HepG2 (cell line): ENCODE measurements at regions not wholly inside any gene's neighbourhood (a gene's known extent, or its start where the extent isn't known, plus 50 kb on each side); places are given as distances from the start of the nearest gene placed in this dataset.

Source experiments
- ATAC-seq: fragments of 200-7000 bp; cut with Tn5 transposase; 3 replicates; pipeline ENCODE4 v1.9.1; 2020; ENCODE audit warnings: mild to moderate bottlenecking, moderate library complexity
- BruUV-seq: library from RNA; stranded (reverse); fragments of 400-500 nt; replicated peaks from 2 replicates; lab custom pipeline; 2021; lab: Mats Ljungman, UMichigan
- CTCF ChIA-PET: fragments of 300-600 bp; formaldehyde crosslinking; extraction: SDS; loops from one replicate; lab custom pipeline; 2021; ENCODE audit warnings: low total read pairs, inconsistent platforms, low intra/inter-chr PET ratio; lab: Yijun Ruan, JAX
- POLR2A ChIA-PET: fragments of 350-600 bp; sonication (Branson Sonifier 250); formaldehyde crosslinking; loops from one replicate; lab custom pipeline; 2020; ENCODE audit warnings: antibody characterized with exemption, inconsistent platforms; lab: Yijun Ruan, JAX
- DNase-seq: peaks from one replicate; pipeline ENCODE4 v3.0.0-alpha.2; 2015; ENCODE audit warnings: low spot score
- FAIRE-seq: peaks from 3 replicates; lab custom pipeline; 2011; peaks lifted over from hg19 to GRCh38; lab: Jason Lieb, UNC
- H2AFZ ChIP-seq: one replicate; pipeline ENCODE4 v1.6.1; 2011; ENCODE audit warnings: low read length, inconsistent platforms
- H3K27ac ChIP-seq: fragments of 300-600 bp; 3 replicates; pipeline ENCODE4 v1.8.0; 2011; ENCODE audit warnings: mixed run types, mild to moderate bottlenecking, mixed read lengths, low read length, inconsistent platforms; ENCODE audit not compliant: insufficient read depth; ENCODE audit errors: extremely low read length
- H3K27me3 ChIP-seq, 2 experiments: fragments of 200-600 bp in 1 of 2; 2 replicates in 1 of 2; 3 replicates in 1 of 2; pipeline versions ENCODE4 v1.6.0 to v1.8.0; 2011; ENCODE audit warnings: low read length in 2 of 2, mild to moderate bottlenecking in 2 of 2, moderate library complexity in 2 of 2, inconsistent platforms in 1 of 2; ENCODE audit not compliant: insufficient read depth in 2 of 2, control insufficient read depth in 1 of 2
- H3K36me3 ChIP-seq, 2 experiments: fragments of 200-600 bp in 1 of 2; replicated peaks in 1 of 2; 2 replicates in 1 of 2; 3 replicates in 1 of 2; pipeline versions ENCODE4 v1.5.1 to v1.8.0; 2011; ENCODE audit warnings: low read length in 2 of 2, inconsistent platforms in 1 of 2; ENCODE audit not compliant: insufficient read depth in 2 of 2, control insufficient read depth in 1 of 2
- H3K4me1 ChIP-seq: 2 replicates; pipeline ENCODE4 v1.5.1; 2012; ENCODE audit warnings: low read length, inconsistent platforms; ENCODE audit not compliant: insufficient read depth
- H3K4me2 ChIP-seq: 2 replicates; pipeline ENCODE4 v1.6.0; 2011; ENCODE audit warnings: low read depth, low read length, inconsistent platforms
- H3K4me3 ChIP-seq, 3 experiments: fragments of 200-600 bp in 1 of 3; sonication (generic), shearing (Covaris generic) in 1 of 3; replicated peaks in 1 of 3; 2 replicates each; pipeline ENCODE4 v1.5.1; 2011 to 2016; ENCODE audit warnings: low read length in 3 of 3, inconsistent platforms in 2 of 3, low read depth in 2 of 3, mild to moderate bottlenecking in 2 of 3, control low read depth in 1 of 3, mixed read lengths in 1 of 3; ENCODE audit not compliant: insufficient read depth in 1 of 3
- H3K79me2 ChIP-seq: one replicate; pipeline ENCODE4 v1.6.1; 2011; ENCODE audit warnings: low read length, inconsistent platforms; ENCODE audit not compliant: insufficient read depth
- H3K9ac ChIP-seq: 2 replicates; pipeline ENCODE4 v1.6.0; 2011; ENCODE audit warnings: mild to moderate bottlenecking, low read depth, low read length, inconsistent platforms; ENCODE audit not compliant: insufficient read depth
- H3K9me3 ChIP-seq: 2 replicates; pipeline ENCODE4 v1.5.1; 2012; ENCODE audit warnings: mild to moderate bottlenecking, low read length
- H4K20me1 ChIP-seq: 2 replicates; pipeline ENCODE4 v1.6.0; 2011; ENCODE audit warnings: inconsistent platforms, mild to moderate bottlenecking, low read length, moderate library complexity; ENCODE audit not compliant: insufficient read depth
- FUBP1 ChIP-seq: sonication (generic); formaldehyde crosslinking; IDR thresholded peaks from 2 replicates; pipeline ENCODE4 v1.5.1; 2020; ENCODE audit warnings: missing genetic modification reagents, mild to moderate bottlenecking, borderline replicate concordance
- HDAC6 ChIP-seq: fragments of 200-600 bp; sonication (generic); IDR thresholded peaks from 2 replicates; pipeline ENCODE4 v1.7.0; 2017; ENCODE audit warnings: mild to moderate bottlenecking, antibody characterized with exemption, low read length, low read depth
- IKZF4 ChIP-seq: sonication (generic); formaldehyde crosslinking; IDR thresholded peaks from 2 replicates; pipeline ENCODE4 v1.5.1; 2020; ENCODE audit warnings: borderline replicate concordance, mild to moderate bottlenecking, low read depth, missing genetic modification reagents; ENCODE audit errors: not compliant biosample characterization
- NR2F2 ChIP-seq: IDR thresholded peaks from 2 replicates; pipeline ENCODE4 v1.6.1; 2012; ENCODE audit warnings: low read depth, inconsistent platforms, borderline replicate concordance
- PRMT3 ChIP-seq: sonication (generic); formaldehyde crosslinking; IDR thresholded peaks from 2 replicates; pipeline ENCODE4 v1.8.1; 2022; ENCODE audit warnings: low read depth, mild to moderate bottlenecking, moderate library complexity, missing genetic modification reagents, borderline replicate concordance
- RFX5 ChIP-seq: IDR thresholded peaks from 2 replicates; pipeline ENCODE4 v1.6.1; 2011; ENCODE audit warnings: low read depth, low read length, improper control_type of control experiment
- SPEN ChIP-seq: sonication (generic); formaldehyde crosslinking; IDR thresholded peaks from 2 replicates; pipeline ENCODE4 v1.5.1; 2020; ENCODE audit warnings: low read depth, mild to moderate bottlenecking, missing genetic modification reagents
- TBX2 ChIP-seq: sonication (generic); formaldehyde crosslinking; IDR thresholded peaks from 2 replicates; pipeline ENCODE4 v1.5.0; 2020; ENCODE audit warnings: missing genetic modification reagents, mild to moderate bottlenecking, borderline replicate concordance
- YY1 ChIP-seq: IDR thresholded peaks from 2 replicates; pipeline ENCODE4 v1.6.1; 2011; ENCODE audit warnings: low read length, low read depth, moderate library complexity, mild to moderate bottlenecking; ENCODE audit not compliant: insufficient read depth, insufficient replicate concordance
- ZNF777 ChIP-seq: sonication (generic); formaldehyde crosslinking; IDR thresholded peaks from 2 replicates; pipeline ENCODE4 v1.4.0; 2020; ENCODE audit warnings: missing genetic modification reagents
- WGBS: methylation state at CpG from one replicate; pipeline ENCODE4 v1.1.6; 2017; ENCODE audit warnings: low lambda C conversion rate; 5-methylcytosine and 5-hydroxymethylcytosine counted together
- in situ Hi-C: cut with HindIII; loops from 2 replicates; pipeline ENCODE4 v1.10.0; 2017; ENCODE audit warnings: low pct_unique_long_range_greater_than_20kb; ENCODE audit not compliant: extremely low pct_ligation_motif_present
- intact Hi-C: fragments of 100-400 bp; cut with micrococcal nuclease; formaldehyde crosslinking; loops from one replicate; pipeline ENCODE4 v1.10.0; 2022; ENCODE audit not compliant: unreplicated experiment
- TF ChIP-seq, protein P1 (sequence below): sonication (generic); formaldehyde crosslinking; IDR thresholded peaks from 2 replicates; pipeline ENCODE4 v1.5.0; 2020; ENCODE audit warnings: mild to moderate bottlenecking, low read depth, missing genetic modification reagents, borderline replicate concordance

GRCh38 chr3:59404064-59404463 is 354.2 kb upstream of the CFAP20DC start:
- Histone ChIP-seq H3K9me3 (no peaks in the 10 kb centered on the region), H3K27me3 (no peaks in the 10 kb centered on the region), H3K4me3 (no peak overlapping the region), H3K27ac (no peak overlapping the region), H3K9ac (no peak overlapping the region), H3K36me3 (no peaks in the 10 kb centered on the region), H3K79me2 (no peaks in the 10 kb centered on the region), H3K4me2 (no peak overlapping the region), H2AFZ (no peak overlapping the region), H4K20me1 (no peaks in the 10 kb centered on the region), H3K4me1 (no peaks in the 10 kb centered on the region)
- no peak for TF ChIP-seq PRMT3
- no peak for TF ChIP-seq RFX5
- TF ChIP-seq NR2F2, result no peak
- no peak for TF ChIP-seq FUBP1 (CRISPR knock-in tag)
- no peak for TF ChIP-seq HDAC6
- intact Hi-C loops, result no loop called here
- 2% methylated on average over 2 of the region's 2 CpGs for WGBS
- no TSS peak for BruUV-seq
- POLR2A ChIA-PET, result no interaction called here
- FAIRE-seq (no peak), DNase-seq (no peak), ATAC-seq (no peak)
- in situ Hi-C loops, result no loop called here
- CTCF ChIA-PET, result no interaction called here

GRCh38 chr3:59401924-59402323 is 352.1 kb upstream of the CFAP20DC start:
- intact Hi-C loops, result no loop called here
- DNase-seq (no peak), FAIRE-seq (no peak)
- Histone ChIP-seq H3K9ac (no peak overlapping the region), H3K4me2 (no peak overlapping the region)
- TF ChIP-seq, protein P1, sequence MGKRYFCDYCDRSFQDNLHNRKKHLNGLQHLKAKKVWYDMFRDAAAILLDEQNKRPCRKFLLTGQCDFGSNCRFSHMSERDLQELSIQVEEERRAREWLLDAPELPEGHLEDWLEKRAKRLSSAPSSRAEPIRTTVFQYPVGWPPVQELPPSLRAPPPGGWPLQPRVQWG (CRISPR knock-in tag), result no peak
- no peak for TF ChIP-seq SPEN (CRISPR knock-in tag)
- no peak for TF ChIP-seq IKZF4 (CRISPR knock-in tag)
- TF ChIP-seq ZNF777 (CRISPR knock-in tag), result no peak
- no peak for TF ChIP-seq TBX2
- TF ChIP-seq YY1, result no peak
- TF ChIP-seq, all 625 proteins: peak for 0
- Histone ChIP-seq H3K4me1 (no peaks in the 10 kb centered on the region), H3K27me3 (no peaks in the 10 kb centered on the region), H4K20me1 (no peaks in the 10 kb centered on the region), H3K27ac (no peak overlapping the region), H2AFZ (no peak overlapping the region), H3K36me3 (no peaks in the 10 kb centered on the region), H3K4me3 (no peak overlapping the region), H3K9me3 (no peaks in the 10 kb centered on the region), H3K79me2 (no peaks in the 10 kb centered on the region)
- BruUV-seq, result no TSS peak
- in situ Hi-C loops, result no loop called here
- POLR2A ChIA-PET, result no interaction called here
- 0% methylated on average over 2 of the region's 2 CpGs for WGBS
- no peak for ATAC-seq
- CTCF ChIA-PET, result no interaction called here
